Neural crest cell (in vitro differentiated cells): ENCODE measurements at regions not wholly inside any gene's neighbourhood (a gene's known extent, or its start where the extent isn't known, plus 50 kb on each side); places are given as distances from the start of the nearest gene placed in this dataset.
"Not testable (repeated sequence)": the region's sequence is repeated elsewhere in the genome, so short reads cannot be mapped to it uniquely, and the experiment has no call there.

Experiments used
- DNase-seq: peaks from one replicate; pipeline ENCODE4 v3.0.0; 2021; ENCODE audit warnings: low read depth, mixed read lengths, low spot score
- H3K27ac Mint-ChIP-seq: one replicate; pipeline ENCODE4 v1.8.0; 2021; ENCODE audit warnings: mild to moderate bottlenecking, mixed read lengths; ENCODE audit not compliant: unreplicated experiment
- H3K27me3 Mint-ChIP-seq: 2 replicates; pipeline ENCODE4 v1.8.0; 2021; ENCODE audit warnings: low read depth, mild to moderate bottlenecking, mixed read lengths
- H3K36me3 Mint-ChIP-seq: 2 replicates; pipeline ENCODE4 v1.8.0; 2021; ENCODE audit warnings: low read depth, mild to moderate bottlenecking, mixed read lengths
- H3K4me1 Mint-ChIP-seq: 2 replicates; pipeline ENCODE4 v1.8.0; 2021; ENCODE audit warnings: mixed read lengths
- H3K4me3 Mint-ChIP-seq: one replicate; pipeline ENCODE4 v1.8.0; 2021; ENCODE audit warnings: mild to moderate bottlenecking, mixed read lengths
- H3K9me3 Mint-ChIP-seq: 2 replicates; pipeline ENCODE4 v1.8.0; 2021; ENCODE audit warnings: mixed read lengths
- TF ChIP-seq, protein P1 (sequence below): fragments of 200-600 bp; sonication (generic); conservative IDR thresholded peaks from 2 replicates; pipeline ENCODE4 v1.5.0; 2021; ENCODE audit warnings: antibody characterized with exemption, mild to moderate bottlenecking

- H3K9me3 Mint-ChIP-seq = peaks cover 13% of the 10 kb centered on the region
- no peaks in the 10 kb centered on the region for H3K27me3 Mint-ChIP-seq
- DNase-seq = no peak
- H3K27ac Mint-ChIP-seq = no peak overlapping the region
- no peaks in the 10 kb centered on the region for H3K36me3 Mint-ChIP-seq
- H3K4me1 Mint-ChIP-seq = no peaks in the 10 kb centered on the region
- H3K4me3 Mint-ChIP-seq = no peak overlapping the region
- TF ChIP-seq, protein P1, sequence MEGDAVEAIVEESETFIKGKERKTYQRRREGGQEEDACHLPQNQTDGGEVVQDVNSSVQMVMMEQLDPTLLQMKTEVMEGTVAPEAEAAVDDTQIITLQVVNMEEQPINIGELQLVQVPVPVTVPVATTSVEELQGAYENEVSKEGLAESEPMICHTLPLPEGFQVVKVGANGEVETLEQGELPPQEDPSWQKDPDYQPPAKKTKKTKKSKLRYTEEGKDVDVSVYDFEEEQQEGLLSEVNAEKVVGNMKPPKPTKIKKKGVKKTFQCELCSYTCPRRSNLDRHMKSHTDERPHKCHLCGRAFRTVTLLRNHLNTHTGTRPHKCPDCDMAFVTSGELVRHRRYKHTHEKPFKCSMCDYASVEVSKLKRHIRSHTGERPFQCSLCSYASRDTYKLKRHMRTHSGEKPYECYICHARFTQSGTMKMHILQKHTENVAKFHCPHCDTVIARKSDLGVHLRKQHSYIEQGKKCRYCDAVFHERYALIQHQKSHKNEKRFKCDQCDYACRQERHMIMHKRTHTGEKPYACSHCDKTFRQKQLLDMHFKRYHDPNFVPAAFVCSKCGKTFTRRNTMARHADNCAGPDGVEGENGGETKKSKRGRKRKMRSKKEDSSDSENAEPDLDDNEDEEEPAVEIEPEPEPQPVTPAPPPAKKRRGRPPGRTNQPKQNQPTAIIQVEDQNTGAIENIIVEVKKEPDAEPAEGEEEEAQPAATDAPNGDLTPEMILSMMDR = no peak
These were observed 118.0 kb upstream of the IRAK1BP1 start for GRCh38 chr6:78749326-78749725.

GRCh38 chr6:78758297-78758798 lies 109.0 kb upstream of the IRAK1BP1 start:
- not testable (repeated sequence) for H3K27ac Mint-ChIP-seq, H3K27me3 Mint-ChIP-seq, DNase-seq, H3K4me3 Mint-ChIP-seq, H3K36me3 Mint-ChIP-seq, H3K9me3 Mint-ChIP-seq, H3K4me1 Mint-ChIP-seq

DNA sequence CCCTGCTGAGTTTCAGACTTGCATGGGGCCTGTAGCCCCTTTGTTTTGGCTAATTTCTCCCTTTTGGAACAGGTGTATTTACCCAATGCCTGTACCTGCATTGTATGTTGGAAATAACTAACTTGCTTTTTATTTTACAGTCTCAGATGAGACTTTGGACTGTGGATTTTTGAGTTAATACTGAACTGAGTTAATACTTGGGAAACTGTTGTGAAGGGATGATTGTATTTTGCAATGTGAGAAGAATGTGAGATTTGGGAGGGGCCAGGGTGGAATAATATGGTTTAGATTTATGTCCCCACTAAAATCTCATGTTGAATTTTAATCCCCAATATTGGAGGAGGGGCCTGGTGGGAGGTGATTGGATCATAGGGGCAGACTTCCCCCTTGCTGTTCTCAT lies 99.1 kb upstream of the IRAK1BP1 start:
- H3K9me3 Mint-ChIP-seq = peaks cover 4% of the 10 kb centered on the region
- no peak overlapping the region for H3K4me3 Mint-ChIP-seq
- H3K27ac Mint-ChIP-seq = no peak overlapping the region
- peaks cover 3% of the 10 kb centered on the region for H3K27me3 Mint-ChIP-seq
- DNase-seq = no peak
- H3K36me3 Mint-ChIP-seq = no peaks in the 10 kb centered on the region
- TF ChIP-seq, protein P1 = no peak
- no peaks in the 10 kb centered on the region for H3K4me1 Mint-ChIP-seq

- no peaks in the 10 kb centered on the region for H3K36me3 Mint-ChIP-seq
- H3K27ac Mint-ChIP-seq = no peak overlapping the region
- H3K4me1 Mint-ChIP-seq = no peaks in the 10 kb centered on the region
- no peak overlapping the region for H3K4me3 Mint-ChIP-seq
- no peak for DNase-seq
- H3K27me3 Mint-ChIP-seq = peaks cover 3% of the 10 kb centered on the region
- TF ChIP-seq, protein P1 = no peak
- H3K9me3 Mint-ChIP-seq = peaks cover 3% of the 10 kb centered on the region
These were observed 96.6 kb upstream of the IRAK1BP1 start for GRCh38 chr6:78770765-78771164.

GRCh38 chr6:78771586-78771985 lies 95.8 kb upstream of the IRAK1BP1 start:
- TF ChIP-seq, protein P1 = no peak
- no peak overlapping the region for H3K27ac Mint-ChIP-seq

DNA sequence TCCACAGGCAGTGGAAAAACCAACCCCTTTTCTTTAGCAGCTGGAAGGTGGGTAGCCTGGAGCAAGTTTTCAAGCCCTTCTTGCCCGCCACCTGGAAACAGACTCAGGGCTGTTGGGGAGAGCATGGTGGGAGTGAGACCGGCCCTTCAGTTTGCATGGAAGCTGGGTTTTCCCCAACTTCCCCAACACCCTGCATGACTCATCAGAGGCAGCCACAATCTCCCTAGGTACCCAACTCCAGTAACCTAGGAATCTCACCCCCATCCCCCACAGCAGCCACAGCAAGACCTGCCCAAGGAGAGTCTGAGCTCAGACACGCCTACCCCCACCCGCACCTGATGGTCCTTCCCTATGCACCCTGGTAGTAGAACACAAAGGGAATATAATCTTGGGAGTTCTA lies 86.3 kb upstream of the IRAK1BP1 start:
- DNase-seq = no peak
- H3K27me3 Mint-ChIP-seq = peaks cover 3% of the 10 kb centered on the region
- no peaks in the 10 kb centered on the region for H3K36me3 Mint-ChIP-seq
- H3K9me3 Mint-ChIP-seq = peaks cover 3% of the 10 kb centered on the region
- no peak overlapping the region for H3K4me3 Mint-ChIP-seq
- H3K27ac Mint-ChIP-seq = no peak overlapping the region
- TF ChIP-seq, protein P1 = no peak
- H3K4me1 Mint-ChIP-seq = no peaks in the 10 kb centered on the region

More at GRCh38 chr6:78771586-78771985, 95.8 kb upstream of the IRAK1BP1 start:
- no peaks in the 10 kb centered on the region for H3K4me1 Mint-ChIP-seq
- no peak for DNase-seq
- H3K36me3 Mint-ChIP-seq = no peaks in the 10 kb centered on the region
- H3K27me3 Mint-ChIP-seq = peaks cover 2% of the 10 kb centered on the region
- H3K9me3 Mint-ChIP-seq = peaks cover 2% of the 10 kb centered on the region
- no peak overlapping the region for H3K4me3 Mint-ChIP-seq

- H3K9me3 Mint-ChIP-seq, H3K27me3 Mint-ChIP-seq: not testable (repeated sequence)
These were observed 84.0 kb upstream of the IRAK1BP1 start for GRCh38 chr6:78783366-78783765.

More at GRCh38 chr6:78783366-78783765, 84.0 kb upstream of the IRAK1BP1 start:
- H3K4me3 Mint-ChIP-seq, DNase-seq, H3K4me1 Mint-ChIP-seq, H3K36me3 Mint-ChIP-seq, H3K27ac Mint-ChIP-seq: not testable (repeated sequence)
